Activated CD8-positive, alpha-beta T cell treated with anti-CD3 and anti-CD28 coated beads for 36 hours (primary cell): ENCODE measurements at regions not wholly inside any gene's neighbourhood (a gene's known extent, or its start where the extent isn't known, plus 50 kb on each side); places are given as distances from the start of the nearest gene placed in this dataset.
"Not testable (repeated sequence)": the region's sequence is repeated elsewhere in the genome, so short reads cannot be mapped to it uniquely, and the experiment has no call there.

Experiments used
- ATAC-seq: fragments of 200-7000 bp; cut with Tn5 transposase; one replicate; pipeline ENCODE4 v1.10.0; 2021; ENCODE audit warnings: mild to moderate bottlenecking, moderate library complexity
- CTCF ChIA-PET: fragments of 350-600 bp; sonication (Branson Sonifier 250); formaldehyde crosslinking; loops from one replicate; lab custom pipeline; 2021; ENCODE audit warnings: antibody characterized with exemption; lab: Charles Lee
- POLR2A ChIA-PET: fragments of 350-600 bp; sonication (Branson Sonifier 250); formaldehyde crosslinking; loops from one replicate; lab custom pipeline; 2021; ENCODE audit warnings: antibody characterized with exemption; lab: Charles Lee
- DNase-seq: peaks from one replicate; pipeline ENCODE4 v3.0.0-alpha.2; 2020
- H3K27ac Mint-ChIP-seq: one replicate; pipeline ENCODE4 v1.8.0; 2021; ENCODE audit warnings: mild to moderate bottlenecking, mixed read lengths
- H3K27me3 Mint-ChIP-seq: one replicate; pipeline ENCODE4 v1.8.0; 2021; ENCODE audit warnings: mixed read lengths
- H3K36me3 Mint-ChIP-seq: one replicate; pipeline ENCODE4 v1.8.0; 2021; ENCODE audit warnings: low read depth, mixed read lengths
- H3K4me1 Mint-ChIP-seq: one replicate; pipeline ENCODE4 v1.8.0; 2021; ENCODE audit warnings: low read depth, mixed read lengths
- H3K4me3 Mint-ChIP-seq: one replicate; pipeline ENCODE4 v1.8.0; 2021; ENCODE audit warnings: mild to moderate bottlenecking, moderate library complexity, mixed read lengths
- H3K9me3 Mint-ChIP-seq: one replicate; pipeline ENCODE4 v1.8.0; 2021; ENCODE audit warnings: mixed read lengths
- intact Hi-C: fragments of 100-400 bp; cut with micrococcal nuclease; formaldehyde crosslinking; loops from one replicate; pipeline ENCODE4 v1.10.0; 2022
- TF ChIP-seq, protein P1 (sequence below): fragments of 200-600 bp; IDR thresholded peaks from one replicate; pipeline ENCODE4 v1.8.0; 2022; ENCODE audit warnings: antibody characterized with exemption, mild to moderate bottlenecking

GRCh38 chr6:3919849-3920248, 70.7 kb downstream of the FAM50B start:
- TF ChIP-seq, protein P1, sequence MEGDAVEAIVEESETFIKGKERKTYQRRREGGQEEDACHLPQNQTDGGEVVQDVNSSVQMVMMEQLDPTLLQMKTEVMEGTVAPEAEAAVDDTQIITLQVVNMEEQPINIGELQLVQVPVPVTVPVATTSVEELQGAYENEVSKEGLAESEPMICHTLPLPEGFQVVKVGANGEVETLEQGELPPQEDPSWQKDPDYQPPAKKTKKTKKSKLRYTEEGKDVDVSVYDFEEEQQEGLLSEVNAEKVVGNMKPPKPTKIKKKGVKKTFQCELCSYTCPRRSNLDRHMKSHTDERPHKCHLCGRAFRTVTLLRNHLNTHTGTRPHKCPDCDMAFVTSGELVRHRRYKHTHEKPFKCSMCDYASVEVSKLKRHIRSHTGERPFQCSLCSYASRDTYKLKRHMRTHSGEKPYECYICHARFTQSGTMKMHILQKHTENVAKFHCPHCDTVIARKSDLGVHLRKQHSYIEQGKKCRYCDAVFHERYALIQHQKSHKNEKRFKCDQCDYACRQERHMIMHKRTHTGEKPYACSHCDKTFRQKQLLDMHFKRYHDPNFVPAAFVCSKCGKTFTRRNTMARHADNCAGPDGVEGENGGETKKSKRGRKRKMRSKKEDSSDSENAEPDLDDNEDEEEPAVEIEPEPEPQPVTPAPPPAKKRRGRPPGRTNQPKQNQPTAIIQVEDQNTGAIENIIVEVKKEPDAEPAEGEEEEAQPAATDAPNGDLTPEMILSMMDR, result no peak
- ATAC-seq (no peak), DNase-seq (no peak)
- no peak overlapping the region for H3K4me3 Mint-ChIP-seq
- H3K27me3 Mint-ChIP-seq, result peaks cover 9% of the 10 kb centered on the region
- ChIA-PET POLR2A (no interaction called here), CTCF (interaction anchor here (1.0 to 1.7 kb wide), 2 partner anchors 9 to 58 kb away, joined by 3 to 6 read pairs; no protein-coding TSS in a partner anchor)
- H3K36me3 Mint-ChIP-seq, result no peaks in the 10 kb centered on the region
- intact Hi-C loops, result no loop called here
- H3K27ac Mint-ChIP-seq, result no peak overlapping the region
- H3K4me1 Mint-ChIP-seq, result peaks cover 9% of the 10 kb centered on the region
- no peaks in the 10 kb centered on the region for H3K9me3 Mint-ChIP-seq

DNA sequence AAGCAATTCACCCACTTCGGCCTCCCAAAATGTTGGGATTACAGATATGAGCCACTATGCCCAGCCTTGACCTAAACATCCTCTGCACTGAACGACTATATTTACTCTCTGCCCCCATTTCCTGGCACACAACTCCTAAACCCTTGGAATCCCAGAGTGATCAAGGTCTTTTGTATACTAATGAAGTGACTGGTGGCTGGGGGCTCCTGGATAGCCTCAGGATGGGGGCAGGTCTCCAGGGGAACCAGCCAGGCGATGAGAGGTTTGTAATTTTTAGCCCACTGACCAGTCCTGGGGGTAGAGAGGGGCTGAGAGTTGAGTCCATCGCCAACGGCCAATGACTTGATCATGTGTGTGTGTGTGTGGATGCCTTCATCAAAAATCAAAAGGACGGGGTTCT, 71.1 kb downstream of the FAM50B start:
- no peaks in the 10 kb centered on the region for H3K36me3 Mint-ChIP-seq
- POLR2A ChIA-PET, result no interaction called here

DNA sequence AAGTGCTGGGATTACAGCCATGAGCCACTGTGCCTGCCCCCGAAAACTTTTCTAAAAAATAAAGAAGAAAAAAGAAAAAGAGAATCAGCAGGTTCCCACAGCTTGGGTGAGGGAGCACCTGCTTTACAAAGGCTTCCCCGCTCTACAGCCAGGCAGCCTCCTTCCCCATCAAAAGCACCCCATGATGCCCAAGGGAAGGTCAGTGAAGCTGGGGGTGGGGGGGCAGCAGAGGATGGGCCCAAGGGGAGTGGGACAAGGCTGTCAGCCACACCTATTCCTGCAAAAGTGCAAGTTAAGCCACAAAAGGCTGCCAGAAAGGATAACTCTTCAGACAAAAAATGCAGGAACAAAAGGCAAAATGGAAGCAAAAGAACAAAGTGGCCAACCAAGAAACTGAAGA, 72.5 kb downstream of the FAM50B start:
- Mint-ChIP-seq H3K27me3 (peaks cover 6% of the 10 kb centered on the region), H3K27ac (no peak overlapping the region), H3K36me3 (no peaks in the 10 kb centered on the region), H3K4me1 (no peaks in the 10 kb centered on the region), H3K4me3 (no peak overlapping the region), H3K9me3 (no peaks in the 10 kb centered on the region)
- TF ChIP-seq, protein P1, result no peak
- DNase-seq, result no peak
- intact Hi-C loops, result no loop called here
- ChIA-PET CTCF (interaction anchor here (1.8 to 1.9 kb wide), 2 partner anchors 57 to 73 kb away, joined by 6 to 8 read pairs; partner anchors contain the start of gene FAM50B), POLR2A (no interaction called here)
- ATAC-seq, result no peak

More for the DNA sequence above, 71.1 kb downstream of the FAM50B start:
- DNase-seq (no peak), ATAC-seq (no peak)
- Mint-ChIP-seq H3K4me1 (peaks cover 5% of the 10 kb centered on the region), H3K4me3 (no peak overlapping the region), H3K9me3 (no peaks in the 10 kb centered on the region), H3K27ac (no peak overlapping the region), H3K27me3 (peaks cover 8% of the 10 kb centered on the region)
- intact Hi-C loops, result no loop called here
- TF ChIP-seq, protein P1, result no peak
- CTCF ChIA-PET, result no interaction called here

DNA sequence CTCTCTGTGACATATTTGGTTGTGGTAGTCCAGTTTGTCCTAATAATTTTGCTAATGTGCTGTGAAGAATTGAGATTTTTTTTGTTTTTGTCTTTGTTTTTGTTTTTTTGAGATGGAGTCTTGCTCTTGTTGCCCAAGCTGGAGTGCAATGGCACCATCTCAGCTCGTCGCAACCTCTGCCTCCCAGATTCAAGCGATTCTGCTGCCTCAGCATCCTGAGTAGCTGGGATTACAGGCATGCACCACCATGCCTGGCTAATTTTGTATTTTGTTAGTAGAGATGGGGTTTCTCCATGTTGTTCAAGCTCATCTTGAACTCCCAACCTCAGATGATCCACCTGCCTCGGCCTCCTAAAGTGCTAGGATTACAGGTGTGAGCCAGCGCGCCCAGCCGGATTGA, 73.4 kb downstream of the FAM50B start:
- intact Hi-C loops, H3K4me1 Mint-ChIP-seq, H3K36me3 Mint-ChIP-seq, H3K27ac Mint-ChIP-seq, H3K9me3 Mint-ChIP-seq, ATAC-seq, H3K4me3 Mint-ChIP-seq, POLR2A ChIA-PET, H3K27me3 Mint-ChIP-seq, DNase-seq: not testable (repeated sequence)
- CTCF ChIA-PET, result interaction anchor here (1.8 to 1.9 kb wide), 2 partner anchors 56 to 74 kb away, joined by 6 to 8 read pairs; partner anchors contain the start of gene FAM50B

GRCh38 chr6:3925223-3926149, 76.3 kb downstream of the FAM50B start:
- DNase-seq, H3K4me1 Mint-ChIP-seq, H3K9me3 Mint-ChIP-seq, H3K27me3 Mint-ChIP-seq, H3K36me3 Mint-ChIP-seq, intact Hi-C loops, ATAC-seq, H3K27ac Mint-ChIP-seq, CTCF ChIA-PET, POLR2A ChIA-PET, H3K4me3 Mint-ChIP-seq: not testable (repeated sequence)

- CTCF ChIA-PET, result no interaction called here
- intact Hi-C loops, result no loop called here
- ATAC-seq, result no peak
- DNase-seq, result no peak
- TF ChIP-seq, protein P1, result no peak
- H3K4me3 Mint-ChIP-seq, result no peak overlapping the region
- POLR2A ChIA-PET, result no interaction called here
- H3K27ac Mint-ChIP-seq, result no peak overlapping the region
- H3K9me3 Mint-ChIP-seq, result no peaks in the 10 kb centered on the region
- no peaks in the 10 kb centered on the region for H3K36me3 Mint-ChIP-seq
- no peaks in the 10 kb centered on the region for H3K4me1 Mint-ChIP-seq
- peaks cover 6% of the 10 kb centered on the region for H3K27me3 Mint-ChIP-seq
Observed at GRCh38 chr6:3926150-3926482, 76.9 kb downstream of the FAM50B start.
